Fibroblast of mammary gland (primary cell): ENCODE measurements at regions not wholly inside any gene's neighbourhood (a gene's known extent, or its start where the extent isn't known, plus 50 kb on each side); places are given as distances from the start of the nearest gene placed in this dataset.

ENCODE experiments used
- DNase-seq: peaks from one replicate; pipeline ENCODE4 v3.0.0-alpha.2; 2010; ENCODE audit warnings: low read depth
- H3K4me3 ChIP-seq: 2 replicates; pipeline ENCODE4 v1.5.1; 2011; ENCODE audit warnings: low read depth, mild to moderate bottlenecking, low read length, moderate library complexity; ENCODE audit not compliant: control insufficient read depth
- CTCF ChIP-seq: conservative IDR thresholded peaks from 2 replicates; pipeline ENCODE4 v1.5.1; 2011; ENCODE audit warnings: low read depth, low read length, inconsistent platforms; ENCODE audit not compliant: control insufficient read depth, insufficient read depth

- no peak overlapping the region for H3K4me3 ChIP-seq
- DNase-seq: no peak
- TF ChIP-seq CTCF: no peak
These were observed 88.3 kb upstream of the PTHLH start for GRCh38 chr12:28060871-28061270.

- TF ChIP-seq CTCF: no peak
- DNase-seq: no peak
- H3K4me3 ChIP-seq: no peak overlapping the region
These were observed 90.9 kb upstream of the PTHLH start for GRCh38 chr12:28063355-28063880.

GRCh38 chr12:28065374-28065773 is 92.8 kb upstream of the PTHLH start:
- H3K4me3 ChIP-seq: no peak overlapping the region
- DNase-seq: no peak
- no peak for TF ChIP-seq CTCF

GRCh38 chr12:28065889-28066630 is 93.5 kb upstream of the PTHLH start:
- no peak for TF ChIP-seq CTCF
- DNase-seq: no peak
- H3K4me3 ChIP-seq: no peak overlapping the region

GRCh38 chr12:28066879-28067278 is 94.3 kb upstream of the PTHLH start:
- DNase-seq: no peak
- TF ChIP-seq CTCF: no peak
- H3K4me3 ChIP-seq: no peak overlapping the region

GRCh38 chr12:28068467-28068866 is 95.9 kb upstream of the PTHLH start:
- TF ChIP-seq CTCF: no peak
- DNase-seq: no peak
- H3K4me3 ChIP-seq: no peak overlapping the region
